Parathyroid adenoma (tissue), 2 donors: ENCODE measurements at regions not wholly inside any gene's neighbourhood (a gene's known extent, or its start where the extent isn't known, plus 50 kb on each side); places are given as distances from the start of the nearest gene placed in this dataset.

Experiments used
- H2AFZ ChIP-seq: fragments of 300-600 bp; sonication (generic); one replicate; pipeline ENCODE4 v1.7.0; 2017; ENCODE audit warnings: antibody characterized with exemption, mild to moderate bottlenecking
- H3K27ac ChIP-seq: fragments of 300-600 bp; sonication (generic); one replicate; pipeline ENCODE4 v1.7.0; 2017
- H3K27me3 ChIP-seq: fragments of 300-600 bp; sonication (generic); one replicate; pipeline ENCODE4 v1.7.0; 2017; ENCODE audit warnings: low read length; ENCODE audit not compliant: control insufficient read depth, insufficient read depth
- H3K36me3 ChIP-seq: fragments of 300-600 bp; sonication (generic); one replicate; pipeline ENCODE4 v1.7.0; 2017; ENCODE audit warnings: low read length; ENCODE audit not compliant: control insufficient read depth, insufficient read depth
- H3K4me1 ChIP-seq: fragments of 300-600 bp; sonication (generic); one replicate; pipeline ENCODE4 v1.7.0; 2017; ENCODE audit warnings: control low read depth
- H3K4me2 ChIP-seq: fragments of 300-600 bp; sonication (generic); one replicate; pipeline ENCODE4 v1.7.0; 2017; ENCODE audit warnings: low read length
- H3K4me3 ChIP-seq: fragments of 300-600 bp; sonication (generic); one replicate; pipeline ENCODE4 v1.7.0; 2017; ENCODE audit warnings: low read depth, low read length
- H3K79me2 ChIP-seq: fragments of 300-600 bp; sonication (generic); one replicate; pipeline ENCODE4 v1.7.0; 2017; ENCODE audit warnings: control low read depth
- H3K9ac ChIP-seq: fragments of 300-600 bp; sonication (generic); one replicate; pipeline ENCODE4 v1.7.0; 2017; ENCODE audit warnings: mild to moderate bottlenecking
- H3K9me3 ChIP-seq: fragments of 300-600 bp; sonication (generic); one replicate; pipeline ENCODE4 v1.7.0; 2017; ENCODE audit warnings: low read length; ENCODE audit not compliant: control insufficient read depth
- CTCF ChIP-seq: fragments of 300-600 bp; sonication (generic); IDR thresholded peaks from one replicate; pipeline ENCODE4 v1.7.0; 2017; ENCODE audit warnings: antibody characterized with exemption, mild to moderate bottlenecking
- donor health status: primary hyperparathyroidism.

GRCh38 chr10:124143721-124144120 is 50.3 kb upstream of the CHST15 start:
- Histone ChIP-seq H3K9me3 (no peaks in the 10 kb centered on the region), H3K4me3 (no peak overlapping the region), H3K4me2 (no peak overlapping the region), H3K36me3 (no peaks in the 10 kb centered on the region), H3K4me1 (peaks cover 2% of the 10 kb centered on the region), H2AFZ (no peak overlapping the region), H3K79me2 (no peaks in the 10 kb centered on the region), H3K9ac (no peak overlapping the region), H3K27me3 (no peaks in the 10 kb centered on the region), H3K27ac (no peak overlapping the region)
- TF ChIP-seq CTCF: no peak
